Activated naive CD8-positive, alpha-beta T cell treated with anti-CD3 and anti-CD28 coated beads for 36 hours (primary cell): ENCODE measurements at regions not wholly inside any gene's neighbourhood (a gene's known extent, or its start where the extent isn't known, plus 50 kb on each side); places are given as distances from the start of the nearest gene placed in this dataset.
"Not testable (repeated sequence)": the region's sequence is repeated elsewhere in the genome, so short reads cannot be mapped to it uniquely, and the experiment has no call there.

Experiments
- DNase-seq: peaks from one replicate; pipeline ENCODE4 v3.0.0; 2021
- H3K27ac Mint-ChIP-seq: one replicate; pipeline ENCODE4 v1.8.0; 2022; ENCODE audit warnings: mild to moderate bottlenecking, moderate library complexity, mixed read lengths
- H3K27me3 Mint-ChIP-seq: one replicate; pipeline ENCODE4 v1.8.0; 2022; ENCODE audit warnings: mild to moderate bottlenecking, mixed read lengths
- H3K36me3 Mint-ChIP-seq: one replicate; pipeline ENCODE4 v1.8.0; 2021; ENCODE audit warnings: mild to moderate bottlenecking, mixed read lengths
- H3K4me1 Mint-ChIP-seq: one replicate; pipeline ENCODE4 v1.8.0; 2021; ENCODE audit warnings: mixed read lengths
- H3K4me3 Mint-ChIP-seq: one replicate; pipeline ENCODE4 v1.8.0; 2022; ENCODE audit warnings: mild to moderate bottlenecking, moderate library complexity, mixed read lengths
- H3K9me3 Mint-ChIP-seq: one replicate; pipeline ENCODE4 v1.8.0; 2022; ENCODE audit warnings: mixed read lengths

DNA sequence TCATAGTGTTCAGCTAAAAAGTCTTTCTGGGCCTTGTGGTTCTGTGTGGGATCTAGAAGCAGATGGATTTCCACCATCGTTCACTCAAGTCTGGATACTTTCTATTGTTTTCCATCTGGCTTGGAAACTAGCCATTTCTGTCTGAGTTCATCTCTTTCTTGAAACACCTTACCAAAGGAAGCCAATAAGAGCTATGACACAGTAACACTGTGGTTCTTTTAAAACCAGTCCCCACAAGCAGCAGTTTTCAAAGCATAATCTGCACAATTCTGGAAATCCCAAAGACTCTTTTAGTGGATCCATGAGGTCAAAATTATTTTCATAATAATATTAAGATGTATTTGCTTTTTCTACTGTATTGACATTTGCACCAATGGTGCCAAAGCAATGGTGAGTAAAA is 234.2 kb upstream of the TET2 start:
- no peak overlapping the region for H3K27ac Mint-ChIP-seq
- peaks cover 1% of the 10 kb centered on the region for H3K36me3 Mint-ChIP-seq
- no peak overlapping the region for H3K4me3 Mint-ChIP-seq
- DNase-seq = no peak
- H3K4me1 Mint-ChIP-seq = no peaks in the 10 kb centered on the region
- H3K9me3 Mint-ChIP-seq = peaks cover 3% of the 10 kb centered on the region
- H3K27me3 Mint-ChIP-seq = no peaks in the 10 kb centered on the region

DNA sequence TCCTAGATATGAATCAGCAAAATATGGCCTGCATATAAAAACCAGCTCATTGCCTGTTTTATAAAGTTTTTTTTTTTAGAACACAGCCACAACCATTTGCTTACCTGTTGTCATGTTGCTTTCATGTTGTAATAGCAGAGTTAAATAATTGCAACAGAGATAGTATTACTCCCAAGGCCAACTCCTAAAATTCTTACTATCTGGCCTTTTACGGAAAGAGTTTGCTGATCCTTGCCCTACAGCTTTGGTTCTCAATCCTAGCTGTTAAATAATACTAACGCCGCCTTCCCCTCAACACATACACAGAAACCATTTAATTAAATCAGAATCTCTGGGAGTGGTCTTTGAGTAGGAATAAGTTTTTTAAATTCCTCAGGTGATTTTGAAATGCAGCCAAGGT is 231.3 kb upstream of the TET2 start:
- H3K36me3 Mint-ChIP-seq = peaks cover 1% of the 10 kb centered on the region
- H3K27ac Mint-ChIP-seq = no peak overlapping the region
- no peak overlapping the region for H3K4me3 Mint-ChIP-seq
- H3K4me1 Mint-ChIP-seq = peaks cover 4% of the 10 kb centered on the region
- no peaks in the 10 kb centered on the region for H3K27me3 Mint-ChIP-seq
- no peak for DNase-seq
- peaks cover 3% of the 10 kb centered on the region for H3K9me3 Mint-ChIP-seq

DNA sequence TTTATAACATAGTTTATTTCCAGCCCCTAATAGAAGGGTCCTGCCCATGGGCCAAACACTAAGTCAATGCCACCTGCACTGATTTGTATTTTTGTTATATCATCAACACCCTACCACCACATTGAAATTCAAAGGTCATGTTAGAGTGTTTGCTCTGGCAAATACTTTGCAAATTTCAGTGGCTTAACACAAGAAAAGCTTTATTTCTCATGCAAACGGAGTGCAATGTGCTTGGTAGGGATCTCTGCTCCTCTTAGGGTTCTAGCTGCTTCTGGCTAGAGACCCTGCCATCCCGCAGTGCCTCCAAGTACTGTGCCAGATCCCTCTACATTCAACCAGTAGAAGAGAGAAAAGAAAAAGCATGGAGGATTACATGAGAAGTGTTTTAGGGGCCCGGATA is 230.8 kb upstream of the TET2 start:
- no peak overlapping the region for H3K4me3 Mint-ChIP-seq
- DNase-seq = no peak
- no peaks in the 10 kb centered on the region for H3K27me3 Mint-ChIP-seq
- peaks cover 3% of the 10 kb centered on the region for H3K9me3 Mint-ChIP-seq
- peaks cover 4% of the 10 kb centered on the region for H3K4me1 Mint-ChIP-seq
- peaks cover 1% of the 10 kb centered on the region for H3K36me3 Mint-ChIP-seq
- H3K27ac Mint-ChIP-seq = no peak overlapping the region

DNA sequence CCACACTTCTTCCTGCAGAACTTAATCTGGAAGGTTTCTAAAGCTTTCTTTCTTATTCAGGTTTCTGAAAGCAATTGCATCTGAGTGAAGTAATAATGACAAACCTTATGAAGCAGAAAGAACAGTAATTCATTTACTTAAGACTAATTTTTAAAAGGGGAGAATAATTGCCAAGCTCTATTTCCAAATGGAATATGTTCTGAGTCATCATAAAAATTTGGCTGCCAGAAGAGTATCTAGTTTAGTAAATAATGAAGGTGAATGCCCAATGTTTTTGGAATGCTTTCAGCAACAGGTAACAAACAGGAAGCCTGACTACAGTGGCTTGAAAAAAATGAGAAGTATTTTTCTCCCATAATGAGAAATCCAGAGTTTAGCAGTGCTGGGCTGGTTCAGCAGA is 227.3 kb upstream of the TET2 start:
- no peaks in the 10 kb centered on the region for H3K27me3 Mint-ChIP-seq
- no peak overlapping the region for H3K27ac Mint-ChIP-seq
- H3K9me3 Mint-ChIP-seq = no peaks in the 10 kb centered on the region
- H3K4me1 Mint-ChIP-seq = peaks cover 5% of the 10 kb centered on the region
- no peaks in the 10 kb centered on the region for H3K36me3 Mint-ChIP-seq
- H3K4me3 Mint-ChIP-seq = no peak overlapping the region
- DNase-seq = no peak

DNA sequence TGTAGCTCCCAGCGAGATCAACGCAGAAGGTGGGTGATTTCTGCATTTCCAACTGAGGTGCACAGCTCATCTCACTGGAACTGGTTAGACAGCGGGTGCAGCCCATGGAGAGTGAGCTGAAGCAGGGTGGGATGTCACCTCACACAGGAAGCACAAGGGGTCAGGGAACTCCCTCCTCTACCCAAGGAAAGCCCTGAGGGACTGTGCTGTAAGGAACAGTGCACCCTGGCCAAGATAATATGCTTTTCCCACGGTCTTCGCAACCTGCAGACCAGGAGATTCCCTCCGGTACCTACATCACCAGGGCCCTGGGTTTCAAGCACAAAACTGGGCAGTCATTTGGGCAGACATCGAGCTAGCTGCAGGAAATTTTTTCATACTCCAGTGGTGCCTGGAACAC is 216.4 kb upstream of the TET2 start:
- H3K4me3 Mint-ChIP-seq = no peak overlapping the region
- H3K4me1 Mint-ChIP-seq = peaks cover 35% of the 10 kb centered on the region
- peaks cover 19% of the 10 kb centered on the region for H3K36me3 Mint-ChIP-seq
- no peak for DNase-seq
- H3K27ac Mint-ChIP-seq = no peak overlapping the region
- H3K9me3 Mint-ChIP-seq = peaks cover 15% of the 10 kb centered on the region
- no peaks in the 10 kb centered on the region for H3K27me3 Mint-ChIP-seq

DNA sequence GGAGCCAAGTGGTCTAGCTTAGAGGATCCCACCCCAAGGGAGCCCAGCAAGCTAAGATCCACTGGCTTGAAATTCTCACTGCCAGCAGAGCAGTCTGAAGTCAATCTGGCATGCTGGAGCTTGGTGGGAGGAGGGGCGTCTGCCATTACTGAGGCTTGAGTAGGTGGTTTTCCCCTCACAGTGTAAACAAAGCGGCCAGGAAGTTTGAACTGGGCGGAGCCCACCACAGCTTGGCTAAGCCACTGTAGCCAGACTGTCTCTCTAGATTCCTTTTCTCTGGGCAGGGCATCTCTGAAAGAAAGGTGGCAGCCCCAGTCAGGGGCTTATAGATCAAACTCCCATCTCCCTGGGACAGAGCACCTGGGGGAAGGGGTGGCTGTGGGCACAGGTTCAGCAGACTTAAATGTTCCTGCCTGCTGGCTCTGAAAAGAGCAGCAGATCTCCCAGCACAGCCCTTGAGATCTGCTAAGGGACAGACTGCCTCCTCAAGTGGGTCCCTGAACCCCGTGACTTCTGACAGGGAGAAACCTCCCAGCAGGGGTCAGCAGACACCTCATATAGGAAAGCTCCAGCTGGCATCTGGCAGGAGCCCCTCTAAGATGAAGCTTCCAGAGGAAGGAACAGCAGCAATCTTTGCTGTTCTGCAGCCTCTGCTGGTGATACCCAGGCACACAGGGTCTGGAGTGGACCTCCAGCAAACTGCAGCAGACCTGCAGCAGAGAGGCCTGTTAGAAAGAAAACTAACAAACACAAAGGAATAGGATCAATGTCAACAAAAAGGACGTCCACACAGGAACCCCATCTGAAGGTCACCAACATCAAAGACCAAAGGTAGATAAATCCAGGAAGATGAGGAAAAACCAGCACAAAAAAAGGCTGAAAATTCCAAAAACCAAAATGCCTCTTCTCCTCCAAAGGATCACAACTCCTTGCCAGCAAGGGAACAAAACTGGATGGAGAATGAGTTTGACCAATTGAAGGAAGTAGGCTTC is 215.6 kb upstream of the TET2 start:
- H3K4me3 Mint-ChIP-seq = not testable (repeated sequence)

DNA sequence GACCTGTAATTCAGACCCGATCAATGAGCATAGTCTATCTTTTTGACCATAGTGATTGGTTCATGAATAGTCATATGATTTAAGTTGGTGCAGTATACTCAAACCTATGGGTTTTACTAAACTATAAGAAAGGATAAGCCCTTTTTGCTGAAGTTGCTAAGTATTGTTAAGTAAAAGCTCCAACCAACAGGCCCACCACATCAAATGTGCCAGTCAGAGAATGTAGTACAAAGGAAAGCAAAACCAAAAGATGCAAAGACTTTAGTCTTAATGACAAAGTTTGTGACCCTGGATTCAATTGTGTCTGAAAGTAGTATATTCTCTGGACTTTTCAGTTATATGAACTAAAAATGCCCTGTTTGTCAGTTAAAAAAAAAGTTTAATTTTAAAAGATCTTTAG is 208.1 kb upstream of the TET2 start:
- Mint-ChIP-seq H3K4me3 (no peak overlapping the region), H3K36me3 (peaks cover 11% of the 10 kb centered on the region), H3K4me1 (peaks cover 39% of the 10 kb centered on the region), H3K27me3 (no peaks in the 10 kb centered on the region), H3K27ac (peak overlapping the region; percentile 61), H3K9me3 (peaks cover 7% of the 10 kb centered on the region)
- peak; percentile 24 for DNase-seq

More for the DNA sequence above, 215.6 kb upstream of the TET2 start:
- H3K27ac Mint-ChIP-seq = peak overlapping the region; percentile 65
- peaks cover 17% of the 10 kb centered on the region for H3K9me3 Mint-ChIP-seq
- peak; percentile 41 for DNase-seq
- peaks cover 20% of the 10 kb centered on the region for H3K36me3 Mint-ChIP-seq
- H3K4me1 Mint-ChIP-seq = peaks cover 35% of the 10 kb centered on the region
- H3K27me3 Mint-ChIP-seq = not testable (repeated sequence)

DNA sequence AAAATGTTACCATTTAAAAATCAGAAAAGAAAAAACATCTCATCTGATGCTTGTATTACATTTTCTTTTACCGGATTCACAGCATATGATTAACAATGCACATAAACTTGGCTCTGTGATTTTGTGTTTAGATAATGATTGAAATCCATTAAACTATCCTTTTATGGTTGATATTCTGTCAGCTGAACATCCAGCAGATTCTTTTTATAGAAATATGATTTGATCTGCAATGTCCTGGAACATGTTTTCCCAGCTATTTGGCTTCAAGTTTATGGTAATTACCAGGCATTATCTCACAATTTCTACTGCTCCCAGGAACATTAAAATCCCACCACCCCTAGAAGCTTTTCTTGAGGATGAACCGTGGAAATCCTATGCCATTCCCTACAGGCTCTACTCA is 205.7 kb upstream of the TET2 start:
- no peak for DNase-seq
- Mint-ChIP-seq H3K4me1 (peaks cover 47% of the 10 kb centered on the region), H3K27me3 (no peaks in the 10 kb centered on the region), H3K4me3 (no peak overlapping the region), H3K27ac (peak overlapping the region; percentile 39), H3K36me3 (peaks cover 3% of the 10 kb centered on the region), H3K9me3 (peaks cover 1% of the 10 kb centered on the region)

DNA sequence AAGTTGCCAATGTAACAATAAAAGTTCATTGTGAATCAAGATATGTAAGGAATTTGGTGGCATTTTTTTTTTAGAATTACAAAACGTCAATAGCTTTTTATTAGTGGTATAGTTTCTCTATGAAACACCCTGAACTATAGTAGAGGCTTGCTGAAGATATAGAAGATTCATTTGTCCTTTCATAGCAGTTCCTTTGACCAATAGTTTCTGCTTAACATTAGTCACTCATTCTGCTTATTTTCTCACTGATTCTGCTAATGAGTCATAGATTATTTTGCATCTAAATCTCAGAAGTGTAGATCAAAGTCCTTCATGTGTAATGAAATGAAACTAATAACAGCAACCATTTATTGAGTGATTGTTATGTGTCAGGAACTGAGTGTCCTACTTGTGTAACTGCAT is 205.0 kb upstream of the TET2 start:
- H3K4me3 Mint-ChIP-seq = no peak overlapping the region
- H3K27ac Mint-ChIP-seq = peak overlapping the region; percentile 56
- DNase-seq = no peak
- peaks cover 3% of the 10 kb centered on the region for H3K36me3 Mint-ChIP-seq
- no peaks in the 10 kb centered on the region for H3K27me3 Mint-ChIP-seq
- H3K4me1 Mint-ChIP-seq = peaks cover 47% of the 10 kb centered on the region
- peaks cover 1% of the 10 kb centered on the region for H3K9me3 Mint-ChIP-seq

DNA sequence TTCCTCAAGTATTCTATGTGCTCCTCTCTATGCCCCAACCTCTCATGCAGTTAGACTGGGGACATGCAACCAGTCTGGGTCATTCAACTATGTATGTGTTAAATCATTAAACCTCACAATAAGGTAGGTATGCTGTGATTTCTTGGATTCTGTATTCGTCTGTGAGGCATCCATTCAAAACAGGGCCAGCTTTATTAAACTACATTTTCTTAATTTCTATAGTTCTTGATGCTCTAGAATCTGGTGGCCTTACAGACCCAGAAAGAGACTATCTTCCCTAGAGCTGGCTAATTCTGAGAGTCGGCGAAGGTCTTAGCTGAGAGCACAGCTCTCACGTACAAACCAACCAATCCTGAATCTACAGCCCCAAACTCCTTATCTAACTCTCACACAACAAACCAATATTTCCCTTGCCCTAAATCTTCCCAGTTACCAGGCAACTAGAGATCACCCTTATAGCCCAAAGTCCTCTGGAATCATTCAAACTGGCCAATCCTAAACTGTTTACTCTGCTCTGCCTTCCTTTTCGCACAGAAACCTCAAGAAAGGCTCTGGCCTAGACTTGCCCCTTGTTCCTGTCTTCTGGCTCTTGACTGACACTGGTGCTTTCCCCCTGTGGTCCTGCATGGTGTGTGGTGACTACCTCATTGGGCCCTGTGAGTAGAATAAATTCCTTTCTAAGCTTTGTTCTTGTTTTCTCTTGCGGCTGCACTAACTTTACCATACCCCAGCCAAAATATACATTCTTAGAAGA is 203.5 kb upstream of the TET2 start:
- Mint-ChIP-seq H3K27ac (peak overlapping the region; percentile 83), H3K36me3 (peaks cover 3% of the 10 kb centered on the region), H3K27me3 (no peaks in the 10 kb centered on the region), H3K4me3 (peak overlapping the region; percentile 19), H3K4me1 (peaks cover 48% of the 10 kb centered on the region), H3K9me3 (peaks cover 1% of the 10 kb centered on the region)
- peak; percentile 60 for DNase-seq

DNA sequence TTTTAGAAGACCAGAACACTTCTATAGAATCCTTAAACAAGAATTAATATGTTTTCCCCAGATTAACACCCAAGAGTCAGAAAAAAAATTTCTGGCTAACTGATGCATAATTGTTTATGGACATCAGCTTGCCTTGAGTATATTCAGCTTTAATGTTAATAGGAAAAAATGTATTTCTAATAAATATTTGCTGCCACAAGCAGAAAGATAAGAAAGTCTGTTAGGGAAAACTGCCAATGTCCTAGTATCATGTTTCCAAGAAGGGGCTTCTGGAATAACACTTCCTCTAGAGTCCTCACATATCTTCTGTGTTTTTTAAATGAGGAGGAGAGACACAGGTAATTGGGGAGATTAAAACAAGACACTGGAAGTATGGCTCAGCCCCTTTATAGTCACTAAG is 202.1 kb upstream of the TET2 start:
- Mint-ChIP-seq H3K4me3 (no peak overlapping the region), H3K4me1 (peaks cover 41% of the 10 kb centered on the region), H3K27me3 (no peaks in the 10 kb centered on the region), H3K9me3 (peaks cover 1% of the 10 kb centered on the region), H3K27ac (no peak overlapping the region), H3K36me3 (peaks cover 1% of the 10 kb centered on the region)
- DNase-seq = no peak

DNA sequence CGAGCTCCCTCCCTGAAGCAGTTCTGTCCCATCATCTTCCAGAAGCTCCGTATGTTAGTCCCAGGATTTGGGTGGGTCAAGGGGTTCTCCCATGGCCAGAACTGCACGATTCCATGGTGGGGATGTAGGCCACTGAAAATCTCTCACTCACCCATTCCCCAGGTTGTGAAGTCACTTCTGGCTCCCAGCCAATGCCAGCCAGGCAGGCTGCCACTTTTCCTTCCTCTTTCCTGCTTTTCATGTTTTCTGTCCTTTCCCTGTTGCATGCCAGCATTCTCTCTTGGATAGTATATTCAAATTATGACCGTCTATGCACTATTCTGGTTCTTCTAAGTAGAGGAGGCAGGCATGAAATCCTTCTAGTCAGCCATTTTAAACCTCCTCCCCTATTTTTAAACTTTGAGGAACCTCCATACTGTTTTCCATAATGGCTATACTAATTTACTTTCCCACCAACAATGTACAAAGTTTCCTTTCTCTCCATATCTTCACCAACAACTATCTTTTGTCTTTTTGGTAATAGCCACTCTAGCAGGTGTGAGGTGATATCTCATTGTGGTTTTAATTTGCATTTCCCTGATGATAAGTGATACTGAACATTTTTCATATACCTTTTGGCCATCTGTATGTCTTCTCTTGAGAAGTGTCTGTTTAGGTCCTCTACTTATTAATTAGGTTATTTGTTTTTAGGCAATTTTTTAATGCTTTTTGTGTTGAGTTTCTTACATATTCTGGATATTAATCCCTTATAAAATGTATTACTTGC is 182.1 kb upstream of the TET2 start:
- no peak overlapping the region for H3K4me3 Mint-ChIP-seq
- peaks cover 3% of the 10 kb centered on the region for H3K27me3 Mint-ChIP-seq
- H3K27ac Mint-ChIP-seq = no peak overlapping the region
- H3K9me3 Mint-ChIP-seq = peaks cover 15% of the 10 kb centered on the region
- DNase-seq = no peak
- peaks cover 19% of the 10 kb centered on the region for H3K4me1 Mint-ChIP-seq
- peaks cover 13% of the 10 kb centered on the region for H3K36me3 Mint-ChIP-seq

DNA sequence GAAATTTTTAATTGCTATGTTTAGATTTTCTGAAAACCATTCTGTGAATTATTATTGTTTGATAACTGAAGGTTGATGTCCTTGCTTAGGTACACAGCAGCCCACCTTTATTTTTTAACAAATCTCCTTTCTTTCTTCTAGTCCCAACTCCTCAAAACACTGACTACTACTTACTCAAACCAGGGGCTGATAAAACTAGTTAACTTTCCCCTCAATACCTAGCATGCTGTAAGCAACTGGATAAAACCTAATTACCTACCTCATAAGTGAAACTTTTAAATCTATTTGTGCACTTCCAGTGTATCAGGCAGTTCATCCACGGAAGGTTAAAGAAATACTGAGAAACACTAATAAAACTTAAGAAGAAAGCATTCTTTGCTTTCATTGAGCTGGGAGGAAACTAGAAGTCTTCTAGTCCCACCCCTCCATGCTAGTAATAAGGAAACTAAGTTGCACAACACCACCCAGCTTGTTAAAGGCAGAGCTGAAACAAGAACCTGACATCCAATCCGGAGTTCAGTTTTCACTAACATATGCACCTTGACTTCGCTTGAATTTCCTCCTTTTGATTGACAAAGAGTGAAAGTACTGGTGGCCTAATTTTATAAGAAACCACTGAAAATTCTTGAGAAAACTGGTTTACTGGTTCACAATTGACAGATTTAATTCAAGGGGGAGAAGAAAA is 180.2 kb upstream of the TET2 start:
- Mint-ChIP-seq H3K4me1 (peaks cover 19% of the 10 kb centered on the region), H3K36me3 (peaks cover 10% of the 10 kb centered on the region), H3K27ac (peak overlapping the region; percentile 86), H3K4me3 (peak overlapping the region; percentile 49), H3K27me3 (peaks cover 4% of the 10 kb centered on the region), H3K9me3 (peaks cover 11% of the 10 kb centered on the region)
- peak; percentile 33 for DNase-seq

DNA sequence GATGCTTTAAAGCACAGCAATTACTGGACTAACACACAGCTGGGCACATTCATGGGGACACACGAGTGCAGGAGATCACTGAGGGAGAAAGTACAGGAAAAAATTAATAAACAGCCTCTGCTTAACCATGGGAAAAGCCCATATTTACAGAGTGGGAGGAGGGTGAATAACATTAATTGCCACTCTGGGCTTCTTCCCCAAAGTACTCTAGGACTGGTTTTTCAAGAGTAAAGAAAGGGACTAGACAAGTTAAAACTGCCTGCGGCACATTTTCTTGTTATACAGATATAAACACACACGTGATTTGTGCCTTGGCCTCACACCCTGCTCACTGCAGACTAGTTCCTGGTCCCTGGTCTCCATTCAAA is 179.7 kb upstream of the TET2 start:
- Mint-ChIP-seq H3K4me1 (peaks cover 19% of the 10 kb centered on the region), H3K27ac (peak overlapping the region; percentile 86), H3K4me3 (peak overlapping the region; percentile 49), H3K27me3 (peaks cover 4% of the 10 kb centered on the region), H3K36me3 (peaks cover 10% of the 10 kb centered on the region), H3K9me3 (peaks cover 11% of the 10 kb centered on the region)
- peak; percentile 2 for DNase-seq
